HFF-Myc (cell line): ENCODE measurements at regions not wholly inside any gene's neighbourhood (a gene's known extent, or its start where the extent isn't known, plus 50 kb on each side); places are given as distances from the start of the nearest gene placed in this dataset.
"Not testable (repeated sequence)": the region's sequence is repeated elsewhere in the genome, so short reads cannot be mapped to it uniquely, and the experiment has no call there.

Experiments used
- DNase-seq: peaks from one replicate; pipeline ENCODE4 v3.0.0-alpha.2; 2011; ENCODE audit warnings: low read depth; ENCODE audit errors: extremely low read depth
- H3K4me3 ChIP-seq: replicated peaks from 2 replicates; pipeline ENCODE4 v1.5.1; 2011; ENCODE audit warnings: low read depth, mild to moderate bottlenecking, control low read depth, low read length
- TF ChIP-seq, protein P1 (sequence below): IDR thresholded peaks from 2 replicates; pipeline ENCODE4 v1.5.1; 2012; ENCODE audit warnings: mild to moderate bottlenecking, low read depth, low read length, control low read depth; ENCODE audit errors: missing control alignments

DNA sequence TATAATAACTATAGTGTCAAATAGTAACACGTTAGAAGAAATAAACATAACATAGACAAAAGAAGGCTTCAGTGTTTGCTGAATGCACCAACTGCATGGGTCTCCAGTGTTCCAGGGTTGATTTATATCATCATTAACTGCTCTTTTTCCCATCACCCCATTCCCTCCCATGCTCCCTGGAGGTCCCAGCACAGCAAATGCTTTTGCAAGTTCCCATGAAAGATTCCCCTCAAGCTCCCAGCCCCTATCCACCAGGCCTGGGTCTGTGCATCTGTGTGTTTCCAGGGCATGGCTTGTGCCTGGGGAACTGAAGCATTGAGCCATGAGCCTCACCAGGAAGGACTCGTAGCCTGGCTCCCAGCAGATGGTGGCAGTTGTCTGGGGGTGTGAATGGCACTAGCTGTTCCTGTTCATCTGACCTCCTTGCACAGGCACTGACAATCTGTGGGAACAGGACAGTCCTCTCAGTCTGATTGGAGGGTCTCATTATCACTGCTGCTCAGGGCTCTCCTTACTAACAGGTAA, 164.6 kb upstream of the RMP24 start:
- TF ChIP-seq, protein P1, sequence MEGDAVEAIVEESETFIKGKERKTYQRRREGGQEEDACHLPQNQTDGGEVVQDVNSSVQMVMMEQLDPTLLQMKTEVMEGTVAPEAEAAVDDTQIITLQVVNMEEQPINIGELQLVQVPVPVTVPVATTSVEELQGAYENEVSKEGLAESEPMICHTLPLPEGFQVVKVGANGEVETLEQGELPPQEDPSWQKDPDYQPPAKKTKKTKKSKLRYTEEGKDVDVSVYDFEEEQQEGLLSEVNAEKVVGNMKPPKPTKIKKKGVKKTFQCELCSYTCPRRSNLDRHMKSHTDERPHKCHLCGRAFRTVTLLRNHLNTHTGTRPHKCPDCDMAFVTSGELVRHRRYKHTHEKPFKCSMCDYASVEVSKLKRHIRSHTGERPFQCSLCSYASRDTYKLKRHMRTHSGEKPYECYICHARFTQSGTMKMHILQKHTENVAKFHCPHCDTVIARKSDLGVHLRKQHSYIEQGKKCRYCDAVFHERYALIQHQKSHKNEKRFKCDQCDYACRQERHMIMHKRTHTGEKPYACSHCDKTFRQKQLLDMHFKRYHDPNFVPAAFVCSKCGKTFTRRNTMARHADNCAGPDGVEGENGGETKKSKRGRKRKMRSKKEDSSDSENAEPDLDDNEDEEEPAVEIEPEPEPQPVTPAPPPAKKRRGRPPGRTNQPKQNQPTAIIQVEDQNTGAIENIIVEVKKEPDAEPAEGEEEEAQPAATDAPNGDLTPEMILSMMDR = no peak
- no peak overlapping the region for H3K4me3 ChIP-seq
- no peak for DNase-seq

DNA sequence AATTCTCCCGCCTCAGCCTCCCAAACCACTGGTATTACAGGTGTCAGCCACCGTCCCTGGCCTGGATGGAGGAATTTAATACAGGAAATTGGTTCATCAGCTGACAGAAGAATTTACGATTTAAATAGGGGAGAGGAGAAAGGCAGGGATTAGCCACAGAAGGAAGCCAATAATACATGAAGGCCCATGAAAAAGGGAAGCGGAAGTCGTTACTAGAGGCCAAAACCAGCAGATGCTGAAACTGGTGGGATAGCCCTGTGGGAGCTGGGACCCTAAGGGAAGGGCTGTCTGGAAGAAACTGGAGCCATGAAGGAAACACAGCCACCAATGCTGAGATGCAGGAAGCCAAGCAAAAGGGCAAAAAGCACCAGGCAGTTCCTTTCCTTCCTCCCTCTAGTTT, 163.7 kb upstream of the RMP24 start:
- TF ChIP-seq, protein P1 = no peak
- DNase-seq = no peak
- H3K4me3 ChIP-seq = no peak overlapping the region

DNA sequence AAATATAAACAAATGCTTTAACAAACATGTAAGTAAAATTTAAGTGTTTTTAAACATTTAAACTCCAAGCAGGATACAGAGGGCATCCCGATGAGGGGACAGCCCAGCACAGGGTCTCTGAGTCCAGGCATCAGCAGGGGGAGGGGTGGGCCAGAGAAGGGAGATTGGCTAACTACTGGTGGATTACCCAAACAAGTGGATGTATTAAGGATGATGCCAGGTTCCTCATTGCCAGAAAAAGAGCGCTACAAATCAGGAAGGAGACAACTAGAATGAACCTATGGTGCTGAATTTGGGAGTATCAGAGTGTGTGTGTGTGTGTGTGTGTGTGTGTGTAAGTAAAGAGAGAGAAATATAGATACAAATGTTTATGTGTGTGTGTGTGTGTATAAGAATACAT, 162.0 kb upstream of the RMP24 start:
- H3K4me3 ChIP-seq = no peak overlapping the region
- DNase-seq = no peak
- TF ChIP-seq, protein P1 = no peak

DNA sequence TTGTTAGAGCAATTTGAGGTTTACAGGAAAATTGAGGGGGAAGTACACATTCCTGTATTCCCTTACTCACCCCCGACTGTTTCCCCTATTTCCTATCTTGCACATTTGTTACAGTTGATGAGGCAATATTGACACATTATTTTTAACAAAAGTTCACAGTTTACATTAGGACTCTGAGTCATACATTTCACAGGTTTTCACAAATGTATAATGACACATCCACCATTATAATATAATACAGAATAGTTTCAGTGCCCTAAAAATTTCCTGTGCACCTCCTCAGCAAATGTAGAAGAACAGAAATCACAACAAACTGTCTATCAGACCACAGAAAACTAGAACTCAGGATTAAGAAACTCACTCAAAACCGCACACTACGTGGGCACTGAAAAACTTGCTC, 160.6 kb upstream of the RMP24 start:
- DNase-seq = no peak
- H3K4me3 ChIP-seq = no peak overlapping the region
- TF ChIP-seq, protein P1 = no peak

DNA sequence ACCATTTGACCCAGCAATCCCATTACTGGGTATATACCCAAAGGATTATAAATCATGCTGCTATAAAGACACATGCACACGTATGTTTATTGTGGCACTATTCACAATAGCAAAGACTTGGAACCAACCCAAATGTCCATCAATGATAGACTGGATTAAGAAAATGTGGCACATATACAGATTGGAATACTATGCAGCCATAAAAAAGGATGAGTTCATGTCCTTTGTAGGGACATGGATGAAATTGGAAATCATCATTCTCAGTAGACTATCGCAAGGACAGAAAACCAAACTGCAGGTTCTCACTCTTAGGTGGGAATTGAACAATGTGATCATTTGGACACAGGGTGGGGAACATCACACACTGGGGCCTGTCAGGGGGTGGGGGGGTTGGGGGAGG, 157.5 kb upstream of the RMP24 start:
- H3K4me3 ChIP-seq, DNase-seq: not testable (repeated sequence)

DNA sequence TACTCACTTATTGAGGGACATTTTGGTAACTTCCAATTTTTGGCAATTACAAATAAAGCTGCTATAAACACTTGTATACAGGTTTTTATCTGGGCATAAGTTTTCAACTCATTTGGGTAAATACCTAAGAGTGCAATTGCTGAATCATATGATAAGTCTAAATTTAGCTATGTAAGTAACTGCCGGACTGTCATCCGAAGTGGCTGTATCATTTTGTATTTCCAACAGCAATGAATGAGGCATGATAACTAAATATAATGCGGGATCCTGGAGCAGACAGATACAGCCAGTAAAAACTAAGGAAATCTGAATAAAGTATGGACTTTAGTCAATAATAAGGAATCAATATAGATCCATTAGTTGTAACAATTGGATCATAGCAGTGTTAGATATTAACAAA, 156.5 kb upstream of the RMP24 start:
- TF ChIP-seq, protein P1 = no peak
- DNase-seq = no peak
- H3K4me3 ChIP-seq = no peak overlapping the region

DNA sequence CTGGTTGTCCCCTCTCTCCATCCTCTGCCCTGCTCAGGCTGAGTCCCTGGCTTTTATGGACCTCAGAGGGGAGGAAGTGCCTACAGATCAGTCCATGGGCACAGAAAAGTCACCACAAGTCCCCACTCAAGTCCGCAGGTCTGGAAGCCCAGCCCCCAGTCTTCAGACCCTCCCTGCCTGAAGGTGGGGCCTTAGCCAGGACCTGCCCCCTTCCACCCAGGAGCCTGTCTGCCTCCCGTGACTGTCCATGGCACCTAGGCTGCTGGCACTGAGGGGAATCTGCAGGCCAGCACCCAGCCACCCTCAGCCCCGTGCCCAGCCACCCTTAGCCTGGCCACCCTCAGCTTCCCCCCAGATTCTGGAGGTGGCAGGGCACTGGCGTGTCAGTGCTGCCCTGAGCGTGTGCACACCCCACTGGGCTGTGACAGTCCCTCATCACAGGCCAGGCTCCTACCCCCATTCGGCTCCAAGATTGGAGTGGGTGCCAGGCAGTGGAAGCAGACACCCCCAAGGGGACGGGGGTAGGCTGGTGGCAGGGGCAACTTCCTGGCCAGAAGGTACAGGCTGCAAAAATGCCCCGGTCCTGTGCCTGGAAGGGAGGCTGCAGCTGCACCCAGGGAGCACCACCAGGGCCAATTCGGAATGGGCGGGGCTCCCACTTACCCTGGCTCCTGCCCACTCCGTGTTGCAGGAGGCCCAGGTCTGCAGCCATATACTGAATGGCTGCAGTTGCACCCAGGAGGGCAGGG, 154.7 kb upstream of the RMP24 start:
- H3K4me3 ChIP-seq = no peak overlapping the region
- TF ChIP-seq, protein P1 = no peak
- no peak for DNase-seq
